ENCODE measurements at regions not wholly inside any gene's neighbourhood (a gene's known extent, or its start where the extent isn't known, plus 50 kb on each side); places are given as distances from the start of the nearest gene placed in this dataset.

GRCh38 chr21:24856326-24856725 is 751.0 kb downstream of the MRPL39 start:
- H4K8ac ChIP-seq (ENCODE audit: low read length) = no peak overlapping the region
- H3K4me2 ChIP-seq (ENCODE audit: low read length, poor library complexity, severe bottlenecking) = no peak overlapping the region
- no peaks in the 10 kb centered on the region for H3K36me3 ChIP-seq (ENCODE audit: control insufficient read depth in 1 of 2, insufficient read depth in 2 of 2, low read depth in 1 of 2, low read length in 2 of 2)
- H3K27ac ChIP-seq (ENCODE audit: low read length, poor library complexity, severe bottlenecking) = no peak overlapping the region
- no peak for DNase-seq
- H3K79me1 ChIP-seq (replicated peaks; ENCODE audit: low read length, poor library complexity, severe bottlenecking) = no peaks in the 10 kb centered on the region
- H2AK5ac ChIP-seq (ENCODE audit: low read length, severe bottlenecking) = no peak overlapping the region
- no peak overlapping the region for H2BK15ac ChIP-seq (ENCODE audit: low read depth, poor library complexity, severe bottlenecking)
- H3K9me3 ChIP-seq (ENCODE audit: control insufficient read depth, low read length) = no peaks in the 10 kb centered on the region
- H4K91ac ChIP-seq (ENCODE audit: low read length) = no peak overlapping the region
- H3K23ac ChIP-seq (ENCODE audit: low read length in 2 of 2) = no peak overlapping the region
- no peak overlapping the region for H2BK5ac ChIP-seq (ENCODE audit: low read depth, low read length, poor library complexity, severe bottlenecking)
- H3K14ac ChIP-seq (ENCODE audit: low read length in 2 of 2) = no peak overlapping the region
- H2BK12ac ChIP-seq (ENCODE audit: low read length in 2 of 2) = no peak overlapping the region
- no peak overlapping the region for H3K9ac ChIP-seq (ENCODE audit: low read length)
- WGBS = no CpG with 5 or more reads among the region's 1 CpG
- H3K27me3 ChIP-seq (ENCODE audit: control insufficient read depth in 1 of 2, insufficient read depth in 1 of 2, low read length in 2 of 2) = no peaks in the 10 kb centered on the region
- no peak overlapping the region for H2AFZ ChIP-seq (ENCODE audit: low read depth, low read length)
- H2BK120ac ChIP-seq (ENCODE audit: low read depth, low read length) = no peak overlapping the region
- H3K4ac ChIP-seq (ENCODE audit: low read depth in 1 of 2, low read length in 2 of 2) = no peak overlapping the region
- H3K4me1 ChIP-seq (ENCODE audit: control insufficient read depth, insufficient read depth, low read depth, low read length) = no peaks in the 10 kb centered on the region
- H3K18ac ChIP-seq (ENCODE audit: low read depth in 1 of 2, low read length in 2 of 2) = no peak overlapping the region
- no peak overlapping the region for H3K4me3 ChIP-seq (ENCODE audit: insufficient read depth in 1 of 2, low read depth in 1 of 2, low read length in 2 of 2)

DNA sequence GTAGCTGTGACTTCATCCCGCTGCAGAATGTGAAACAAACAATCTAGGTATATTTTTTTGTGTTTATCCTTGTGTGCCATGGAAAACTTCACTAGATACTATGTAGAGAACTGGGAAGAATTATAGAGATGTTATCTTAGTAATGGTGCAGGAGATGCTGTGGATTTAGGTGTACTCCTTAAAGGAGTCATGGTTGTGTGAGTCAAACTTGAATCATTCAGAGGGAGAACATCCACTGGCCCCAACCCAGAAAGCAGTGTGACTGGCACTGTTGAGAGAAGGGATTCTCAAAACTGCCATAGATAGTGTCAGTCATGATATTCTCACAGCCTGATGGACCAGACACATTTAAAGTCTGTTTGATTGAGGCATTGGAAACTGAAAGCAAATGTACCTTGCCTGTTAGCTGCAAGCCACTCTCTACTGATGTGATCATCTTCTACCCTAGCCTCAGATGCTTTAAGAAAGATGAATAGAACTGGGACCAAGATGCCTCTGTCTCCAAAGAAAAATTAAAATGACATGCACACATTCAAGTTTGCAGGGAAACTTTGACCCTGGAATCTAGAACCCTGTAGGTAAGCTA is 754.6 kb downstream of the MRPL39 start:
- Histone ChIP-seq H4K91ac (ENCODE audit: low read length) (no peak overlapping the region), H3K4me3 (ENCODE audit: insufficient read depth in 1 of 2, low read depth in 1 of 2, low read length in 2 of 2) (no peak overlapping the region), H3K18ac (ENCODE audit: low read depth in 1 of 2, low read length in 2 of 2) (no peak overlapping the region), H3K9me3 (ENCODE audit: control insufficient read depth, low read length) (no peaks in the 10 kb centered on the region), H3K4me1 (ENCODE audit: control insufficient read depth, insufficient read depth, low read depth, low read length) (no peaks in the 10 kb centered on the region), H2BK120ac (ENCODE audit: low read depth, low read length) (no peak overlapping the region), H3K27me3 (ENCODE audit: control insufficient read depth in 1 of 2, insufficient read depth in 1 of 2, low read length in 2 of 2) (no peaks in the 10 kb centered on the region), H2BK5ac (ENCODE audit: low read depth, low read length, poor library complexity, severe bottlenecking) (no peak overlapping the region), H2AFZ (ENCODE audit: low read depth, low read length) (no peak overlapping the region), H2BK15ac (ENCODE audit: low read depth, poor library complexity, severe bottlenecking) (no peak overlapping the region), H3K9ac (ENCODE audit: low read length) (no peak overlapping the region), H3K14ac (ENCODE audit: low read length in 2 of 2) (no peak overlapping the region), H2AK5ac (ENCODE audit: low read length, severe bottlenecking) (no peak overlapping the region), H3K27ac (ENCODE audit: low read length, poor library complexity, severe bottlenecking) (no peak overlapping the region), H4K8ac (ENCODE audit: low read length) (no peak overlapping the region), H3K79me1 (replicated peaks; ENCODE audit: low read length, poor library complexity, severe bottlenecking) (no peaks in the 10 kb centered on the region), H2BK12ac (ENCODE audit: low read length in 2 of 2) (no peak overlapping the region), H3K4ac (ENCODE audit: low read depth in 1 of 2, low read length in 2 of 2) (no peak overlapping the region), H3K23ac (ENCODE audit: low read length in 2 of 2) (no peak overlapping the region), H3K36me3 (ENCODE audit: control insufficient read depth in 1 of 2, insufficient read depth in 2 of 2, low read depth in 1 of 2, low read length in 2 of 2) (no peaks in the 10 kb centered on the region), H3K4me2 (ENCODE audit: low read length, poor library complexity, severe bottlenecking) (no peak overlapping the region)
- DNase-seq = no peak
- 53% methylated on average over 1 of the region's 1 CpG for WGBS

GRCh38 chr21:24850121-24850520 is 757.2 kb downstream of the MRPL39 start:
- Histone ChIP-seq H2BK15ac (ENCODE audit: low read depth, poor library complexity, severe bottlenecking) (no peak overlapping the region), H3K4me2 (ENCODE audit: low read length, poor library complexity, severe bottlenecking) (no peak overlapping the region), H2AK5ac (ENCODE audit: low read length, severe bottlenecking) (no peak overlapping the region), H3K4me3 (ENCODE audit: insufficient read depth in 1 of 2, low read depth in 1 of 2, low read length in 2 of 2) (no peak overlapping the region), H3K18ac (ENCODE audit: low read depth in 1 of 2, low read length in 2 of 2) (no peak overlapping the region), H2AFZ (ENCODE audit: low read depth, low read length) (no peak overlapping the region), H3K9ac (ENCODE audit: low read length) (no peak overlapping the region), H3K36me3 (ENCODE audit: control insufficient read depth in 1 of 2, insufficient read depth in 2 of 2, low read depth in 1 of 2, low read length in 2 of 2) (no peaks in the 10 kb centered on the region), H3K9me3 (ENCODE audit: control insufficient read depth, low read length) (no peaks in the 10 kb centered on the region), H2BK5ac (ENCODE audit: low read depth, low read length, poor library complexity, severe bottlenecking) (no peak overlapping the region), H3K27ac (ENCODE audit: low read length, poor library complexity, severe bottlenecking) (no peak overlapping the region), H3K79me1 (replicated peaks; ENCODE audit: low read length, poor library complexity, severe bottlenecking) (no peaks in the 10 kb centered on the region), H2BK120ac (ENCODE audit: low read depth, low read length) (no peak overlapping the region), H3K27me3 (ENCODE audit: control insufficient read depth in 1 of 2, insufficient read depth in 1 of 2, low read length in 2 of 2) (no peaks in the 10 kb centered on the region), H3K4me1 (ENCODE audit: control insufficient read depth, insufficient read depth, low read depth, low read length) (no peaks in the 10 kb centered on the region), H3K4ac (ENCODE audit: low read depth in 1 of 2, low read length in 2 of 2) (no peak overlapping the region), H2BK12ac (ENCODE audit: low read length in 2 of 2) (no peak overlapping the region), H4K91ac (ENCODE audit: low read length) (no peak overlapping the region), H3K23ac (ENCODE audit: low read length in 2 of 2) (no peak overlapping the region), H3K14ac (ENCODE audit: low read length in 2 of 2) (no peak overlapping the region), H4K8ac (ENCODE audit: low read length) (no peak overlapping the region)
- DNase-seq = no peak
- WGBS = no CpG with 5 or more reads among the region's 1 CpG

DNA sequence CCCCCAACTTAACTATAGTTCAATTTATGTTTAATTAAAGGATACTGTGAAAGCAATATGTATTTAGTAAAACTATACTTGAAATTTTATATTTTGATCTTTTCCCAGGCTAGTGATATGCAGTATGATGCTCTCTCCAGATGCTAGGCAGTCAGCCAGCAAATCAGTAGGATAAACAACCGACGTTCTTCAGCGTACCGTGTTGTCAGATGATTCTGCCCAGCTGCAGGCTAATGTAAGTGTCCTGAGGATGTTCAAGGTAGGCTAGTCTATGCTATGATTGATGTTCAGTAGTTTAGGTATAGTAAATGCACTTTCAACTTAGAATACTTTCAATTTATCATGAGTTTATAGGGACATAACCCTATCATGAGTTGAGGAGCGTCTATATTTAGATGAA is 762.6 kb downstream of the MRPL39 start:
- Histone ChIP-seq H3K4me1 (ENCODE audit: control insufficient read depth, insufficient read depth, low read depth, low read length) (no peaks in the 10 kb centered on the region), H2BK120ac (ENCODE audit: low read depth, low read length) (no peak overlapping the region), H3K4ac (ENCODE audit: low read depth in 1 of 2, low read length in 2 of 2) (no peak overlapping the region), H4K91ac (ENCODE audit: low read length) (no peak overlapping the region), H3K27ac (ENCODE audit: low read length, poor library complexity, severe bottlenecking) (no peak overlapping the region), H3K23ac (ENCODE audit: low read length in 2 of 2) (no peak overlapping the region), H3K14ac (ENCODE audit: low read length in 2 of 2) (no peak overlapping the region), H3K36me3 (ENCODE audit: control insufficient read depth in 1 of 2, insufficient read depth in 2 of 2, low read depth in 1 of 2, low read length in 2 of 2) (no peaks in the 10 kb centered on the region), H2BK15ac (ENCODE audit: low read depth, poor library complexity, severe bottlenecking) (no peak overlapping the region), H3K4me2 (ENCODE audit: low read length, poor library complexity, severe bottlenecking) (no peak overlapping the region), H2BK12ac (ENCODE audit: low read length in 2 of 2) (no peak overlapping the region), H3K18ac (ENCODE audit: low read depth in 1 of 2, low read length in 2 of 2) (no peak overlapping the region), H3K9ac (ENCODE audit: low read length) (no peak overlapping the region), H3K9me3 (ENCODE audit: control insufficient read depth, low read length) (no peaks in the 10 kb centered on the region), H2BK5ac (ENCODE audit: low read depth, low read length, poor library complexity, severe bottlenecking) (no peak overlapping the region), H2AFZ (ENCODE audit: low read depth, low read length) (no peak overlapping the region), H3K4me3 (ENCODE audit: insufficient read depth in 1 of 2, low read depth in 1 of 2, low read length in 2 of 2) (no peak overlapping the region), H4K8ac (ENCODE audit: low read length) (no peak overlapping the region), H3K27me3 (ENCODE audit: control insufficient read depth in 1 of 2, insufficient read depth in 1 of 2, low read length in 2 of 2) (no peaks in the 10 kb centered on the region), H2AK5ac (ENCODE audit: low read length, severe bottlenecking) (no peak overlapping the region), H3K79me1 (replicated peaks; ENCODE audit: low read length, poor library complexity, severe bottlenecking) (no peaks in the 10 kb centered on the region)
- 84% methylated on average over 4 of the region's 5 CpGs for WGBS
- DNase-seq = no peak

All from mesenchymal stem cell (in vitro differentiated cells and primary cell).